WTC11 (cell line): ENCODE measurements at regions not wholly inside any gene's neighbourhood (a gene's known extent, or its start where the extent isn't known, plus 50 kb on each side); places are given as distances from the start of the nearest gene placed in this dataset.

Source experiments
- ATAC-seq: fragments of 200-7000 bp; cut with Tn5 transposase; 2 replicates; pipeline ENCODE4 v1.10.0; 2021; ENCODE audit warnings: mild to moderate bottlenecking, moderate library complexity
- CTCF ChIA-PET: fragments of 300-600 bp; sonication (Branson Sonifier 250); formaldehyde crosslinking; loops from one replicate; lab custom pipeline; 2021; ENCODE audit warnings: antibody characterized with exemption; lab: Charles Lee
- POLR2A ChIA-PET: fragments of 350-600 bp; sonication (Branson Sonifier 250); formaldehyde crosslinking; loops from one replicate; lab custom pipeline; 2021; ENCODE audit warnings: antibody characterized with exemption; lab: Charles Lee
- DNase-seq: peaks from one replicate; pipeline ENCODE4 v3.0.0; 2021; ENCODE audit warnings: low spot score
- H3K27ac Mint-ChIP-seq: 2 replicates; pipeline ENCODE4 v1.8.0; 2021; ENCODE audit warnings: mixed read lengths
- H3K27me3 Mint-ChIP-seq: 2 replicates; pipeline ENCODE4 v1.8.0; 2021; ENCODE audit warnings: low read depth, mild to moderate bottlenecking, moderate library complexity, mixed read lengths
- H3K36me3 Mint-ChIP-seq: 2 replicates; pipeline ENCODE4 v1.8.0; 2021; ENCODE audit warnings: mixed read lengths
- H3K4me1 Mint-ChIP-seq: 2 replicates; pipeline ENCODE4 v1.8.0; 2022; ENCODE audit warnings: mixed read lengths
- H3K4me3 Mint-ChIP-seq: 2 replicates; pipeline ENCODE4 v1.8.0; 2021; ENCODE audit warnings: mild to moderate bottlenecking, moderate library complexity, mixed read lengths
- H3K9me3 Mint-ChIP-seq: 2 replicates; pipeline ENCODE4 v1.8.0; 2021; ENCODE audit warnings: mixed read lengths
- CDX4 ChIP-seq: fragments of 250-450 bp; sonication (Bioruptor Pico); IDR thresholded peaks from 2 replicates; pipeline ENCODE4 v1.9.0; 2021; ENCODE audit warnings: moderate library complexity, mild to moderate bottlenecking, inconsistent platforms, borderline replicate concordance
- E2F4 ChIP-seq: sonication (generic); formaldehyde crosslinking; IDR thresholded peaks from 2 replicates; pipeline ENCODE4 v1.8.1; 2022; ENCODE audit warnings: low read depth, mild to moderate bottlenecking, moderate library complexity, missing genetic modification reagents, borderline replicate concordance
- EMX1 ChIP-seq: fragments of 250-450 bp; sonication (Bioruptor Pico); IDR thresholded peaks from 2 replicates; pipeline ENCODE4 v1.8.0; 2021; ENCODE audit warnings: mild to moderate bottlenecking
- GTF2I ChIP-seq: fragments of 250-450 bp; sonication (Bioruptor Pico); conservative IDR thresholded peaks from 2 replicates; pipeline ENCODE4 v1.4.0; 2021; ENCODE audit warnings: mild to moderate bottlenecking
- HMGA2 ChIP-seq: fragments of 250-450 bp; sonication (Bioruptor Pico); IDR thresholded peaks from 2 replicates; pipeline ENCODE4 v1.4.0; 2021; ENCODE audit warnings: mild to moderate bottlenecking, moderate library complexity
- JAZF1 ChIP-seq: fragments of 250-450 bp; sonication (Bioruptor Pico); IDR thresholded peaks from 2 replicates; pipeline ENCODE4 v1.9.0; 2021; ENCODE audit warnings: moderate library complexity, mild to moderate bottlenecking, inconsistent platforms
- JUN ChIP-seq: sonication (generic); formaldehyde crosslinking; IDR thresholded peaks from 2 replicates; pipeline ENCODE4 v1.8.0; 2023; ENCODE audit warnings: mild to moderate bottlenecking, missing genetic modification reagents
- MXD4 ChIP-seq: fragments of 250-450 bp; sonication (Bioruptor Pico); IDR thresholded peaks from 2 replicates; pipeline ENCODE4 v1.8.0; 2021; ENCODE audit warnings: mild to moderate bottlenecking, moderate library complexity, borderline replicate concordance
- NFYB ChIP-seq: sonication (generic); formaldehyde crosslinking; conservative IDR thresholded peaks from 2 replicates; pipeline ENCODE4 v1.8.0; 2022; ENCODE audit warnings: low read depth, missing genetic modification reagents
- NR2C2 ChIP-seq: sonication (generic); formaldehyde crosslinking; IDR thresholded peaks from 2 replicates; pipeline ENCODE4 v1.8.0; 2022; ENCODE audit warnings: mild to moderate bottlenecking, missing genetic modification reagents
- SMAD4 ChIP-seq: sonication (generic); formaldehyde crosslinking; IDR thresholded peaks from 2 replicates; pipeline ENCODE4 v1.8.0; 2022; ENCODE audit warnings: mild to moderate bottlenecking, missing genetic modification reagents
- SP1 ChIP-seq: sonication (generic); formaldehyde crosslinking; conservative IDR thresholded peaks from 2 replicates; pipeline ENCODE4 v1.8.1; 2022; ENCODE audit warnings: missing genetic modification reagents
- TCF7 ChIP-seq: sonication (generic); formaldehyde crosslinking; IDR thresholded peaks from 2 replicates; pipeline ENCODE4 v1.8.0; 2022; ENCODE audit warnings: mild to moderate bottlenecking, low read depth, missing genetic modification reagents, moderate library complexity
- TEAD4 ChIP-seq: sonication (generic); formaldehyde crosslinking; IDR thresholded peaks from 2 replicates; pipeline ENCODE4 v1.8.0; 2022; ENCODE audit warnings: mild to moderate bottlenecking, missing genetic modification reagents
- ZMAT4 ChIP-seq: fragments of 250-450 bp; sonication (Bioruptor Pico); IDR thresholded peaks from 2 replicates; pipeline ENCODE4 v1.9.0; 2021; ENCODE audit warnings: mild to moderate bottlenecking
- ZNF138 ChIP-seq: sonication (generic); formaldehyde crosslinking; conservative IDR thresholded peaks from 2 replicates; pipeline ENCODE4 v1.8.1; 2022; ENCODE audit warnings: mild to moderate bottlenecking, moderate library complexity, missing genetic modification reagents
- ZNF219 ChIP-seq: sonication (generic); formaldehyde crosslinking; IDR thresholded peaks from 2 replicates; pipeline ENCODE4 v1.8.0; 2023; ENCODE audit warnings: missing genetic modification reagents, mild to moderate bottlenecking, borderline replicate concordance
- ZNF317 ChIP-seq: sonication (generic); formaldehyde crosslinking; IDR thresholded peaks from 2 replicates; pipeline ENCODE4 v1.8.1; 2023; ENCODE audit warnings: low read depth, mild to moderate bottlenecking, moderate library complexity, missing genetic modification reagents, borderline replicate concordance
- ZSCAN18 ChIP-seq: fragments of 250-450 bp; sonication (Bioruptor Pico); IDR thresholded peaks from 2 replicates; pipeline ENCODE4 v2.1.2; 2022; ENCODE audit warnings: mild to moderate bottlenecking, moderate library complexity
- TF ChIP-seq, protein P1 (sequence below): sonication (generic); formaldehyde crosslinking; IDR thresholded peaks from 2 replicates; pipeline ENCODE4 v1.8.1; 2022; ENCODE audit warnings: mild to moderate bottlenecking, missing genetic modification reagents, moderate library complexity, borderline replicate concordance
- TF ChIP-seq, protein P2 (sequence below): sonication (generic); formaldehyde crosslinking; IDR thresholded peaks from 2 replicates; pipeline ENCODE4 v1.8.1; 2023; ENCODE audit warnings: mild to moderate bottlenecking, missing genetic modification reagents, moderate library complexity
- TF ChIP-seq, protein P3 (sequence below): sonication (generic); formaldehyde crosslinking; IDR thresholded peaks from 2 replicates; pipeline ENCODE4 v1.8.0; 2023; ENCODE audit warnings: missing genetic modification reagents, mild to moderate bottlenecking, borderline replicate concordance

- TF ChIP-seq SMAD4 (no peak), JUN (CRISPR knock-in tag) (no peak), MXD4 (CRISPR knock-in tag) (no peak), TEAD4 (CRISPR knock-in tag) (no peak), ZNF219 (CRISPR knock-in tag) (no peak), EMX1 (CRISPR knock-in tag) (no peak), E2F4 (CRISPR knock-in tag) (no peak)
These were observed 1073.0 kb downstream of the BRD1 start (continued) for GRCh38 chr22:48754611-48755058.

DNA sequence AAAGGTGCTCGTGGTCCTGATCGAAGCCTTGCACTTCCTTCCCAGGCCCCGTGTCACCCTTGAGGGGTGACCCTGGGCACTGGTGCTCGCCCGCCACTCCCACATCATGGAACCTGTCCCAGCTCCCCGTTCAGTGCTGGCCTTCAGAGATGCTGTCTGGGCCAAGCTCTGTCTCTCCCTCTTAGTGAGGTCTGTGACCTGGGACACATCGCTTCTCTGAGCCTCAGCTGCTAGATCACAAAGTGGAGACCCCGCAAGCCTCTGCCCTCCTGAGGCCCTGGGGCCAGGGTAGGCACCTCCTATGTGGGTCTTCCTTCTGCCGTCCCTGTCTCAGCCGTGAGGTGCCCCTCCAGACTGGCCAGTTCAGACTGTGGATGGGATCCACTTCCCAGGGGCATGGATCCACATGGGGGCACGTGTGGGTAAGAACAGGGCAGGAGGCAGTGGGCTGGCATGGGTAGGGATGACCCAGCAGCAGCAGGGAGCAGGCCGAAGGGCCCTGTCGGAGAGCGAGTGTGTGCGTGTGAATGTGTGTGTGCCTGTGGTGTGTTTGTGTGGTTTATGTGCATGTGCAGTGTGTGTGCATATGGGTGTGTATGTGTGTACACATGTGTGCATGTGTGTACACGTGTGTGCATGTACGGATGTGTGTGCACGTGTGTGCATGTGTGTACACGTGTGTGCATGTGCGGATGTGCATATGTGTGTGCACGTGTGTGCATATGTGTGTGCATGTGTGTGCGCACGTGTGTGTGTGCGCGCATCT is 1073.7 kb downstream of the BRD1 start:
- H3K27ac Mint-ChIP-seq, result no peak overlapping the region
- ChIA-PET CTCF (no interaction called here), POLR2A (no interaction called here)
- no peaks in the 10 kb centered on the region for H3K27me3 Mint-ChIP-seq
- DNase-seq (no peak), ATAC-seq (no peak)
- H3K4me3 Mint-ChIP-seq, result no peak overlapping the region
- no peaks in the 10 kb centered on the region; the same call in 1 of the 2 replicates for H3K4me1 Mint-ChIP-seq
- TF ChIP-seq GTF2I (CRISPR knock-in tag), result no peak
- TF ChIP-seq SP1, result no peak
- TF ChIP-seq NFYB (CRISPR knock-in tag), result no peak
- no peak for TF ChIP-seq SMAD4
- TF ChIP-seq, protein P1, sequence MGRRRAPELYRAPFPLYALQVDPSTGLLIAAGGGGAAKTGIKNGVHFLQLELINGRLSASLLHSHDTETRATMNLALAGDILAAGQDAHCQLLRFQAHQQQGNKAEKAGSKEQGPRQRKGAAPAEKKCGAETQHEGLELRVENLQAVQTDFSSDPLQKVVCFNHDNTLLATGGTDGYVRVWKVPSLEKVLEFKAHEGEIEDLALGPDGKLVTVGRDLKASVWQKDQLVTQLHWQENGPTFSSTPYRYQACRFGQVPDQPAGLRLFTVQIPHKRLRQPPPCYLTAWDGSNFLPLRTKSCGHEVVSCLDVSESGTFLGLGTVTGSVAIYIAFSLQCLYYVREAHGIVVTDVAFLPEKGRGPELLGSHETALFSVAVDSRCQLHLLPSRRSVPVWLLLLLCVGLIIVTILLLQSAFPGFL, result no peak
- no peak for TF ChIP-seq HMGA2 (CRISPR knock-in tag)
- TF ChIP-seq, protein P2, sequence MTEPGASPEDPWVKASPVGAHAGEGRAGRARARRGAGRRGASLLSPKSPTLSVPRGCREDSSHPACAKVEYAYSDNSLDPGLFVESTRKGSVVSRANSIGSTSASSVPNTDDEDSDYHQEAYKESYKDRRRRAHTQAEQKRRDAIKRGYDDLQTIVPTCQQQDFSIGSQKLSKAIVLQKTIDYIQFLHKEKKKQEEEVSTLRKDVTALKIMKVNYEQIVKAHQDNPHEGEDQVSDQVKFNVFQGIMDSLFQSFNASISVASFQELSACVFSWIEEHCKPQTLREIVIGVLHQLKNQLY (CRISPR knock-in tag), result no peak
- no peak for TF ChIP-seq ZMAT4 (CRISPR knock-in tag)
- TF ChIP-seq, protein P3, sequence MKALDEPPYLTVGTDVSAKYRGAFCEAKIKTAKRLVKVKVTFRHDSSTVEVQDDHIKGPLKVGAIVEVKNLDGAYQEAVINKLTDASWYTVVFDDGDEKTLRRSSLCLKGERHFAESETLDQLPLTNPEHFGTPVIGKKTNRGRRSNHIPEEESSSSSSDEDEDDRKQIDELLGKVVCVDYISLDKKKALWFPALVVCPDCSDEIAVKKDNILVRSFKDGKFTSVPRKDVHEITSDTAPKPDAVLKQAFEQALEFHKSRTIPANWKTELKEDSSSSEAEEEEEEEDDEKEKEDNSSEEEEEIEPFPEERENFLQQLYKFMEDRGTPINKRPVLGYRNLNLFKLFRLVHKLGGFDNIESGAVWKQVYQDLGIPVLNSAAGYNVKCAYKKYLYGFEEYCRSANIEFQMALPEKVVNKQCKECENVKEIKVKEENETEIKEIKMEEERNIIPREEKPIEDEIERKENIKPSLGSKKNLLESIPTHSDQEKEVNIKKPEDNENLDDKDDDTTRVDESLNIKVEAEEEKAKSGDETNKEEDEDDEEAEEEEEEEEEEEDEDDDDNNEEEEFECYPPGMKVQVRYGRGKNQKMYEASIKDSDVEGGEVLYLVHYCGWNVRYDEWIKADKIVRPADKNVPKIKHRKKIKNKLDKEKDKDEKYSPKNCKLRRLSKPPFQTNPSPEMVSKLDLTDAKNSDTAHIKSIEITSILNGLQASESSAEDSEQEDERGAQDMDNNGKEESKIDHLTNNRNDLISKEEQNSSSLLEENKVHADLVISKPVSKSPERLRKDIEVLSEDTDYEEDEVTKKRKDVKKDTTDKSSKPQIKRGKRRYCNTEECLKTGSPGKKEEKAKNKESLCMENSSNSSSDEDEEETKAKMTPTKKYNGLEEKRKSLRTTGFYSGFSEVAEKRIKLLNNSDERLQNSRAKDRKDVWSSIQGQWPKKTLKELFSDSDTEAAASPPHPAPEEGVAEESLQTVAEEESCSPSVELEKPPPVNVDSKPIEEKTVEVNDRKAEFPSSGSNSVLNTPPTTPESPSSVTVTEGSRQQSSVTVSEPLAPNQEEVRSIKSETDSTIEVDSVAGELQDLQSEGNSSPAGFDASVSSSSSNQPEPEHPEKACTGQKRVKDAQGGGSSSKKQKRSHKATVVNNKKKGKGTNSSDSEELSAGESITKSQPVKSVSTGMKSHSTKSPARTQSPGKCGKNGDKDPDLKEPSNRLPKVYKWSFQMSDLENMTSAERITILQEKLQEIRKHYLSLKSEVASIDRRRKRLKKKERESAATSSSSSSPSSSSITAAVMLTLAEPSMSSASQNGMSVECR, result no peak
- no peak for TF ChIP-seq E2F4 (CRISPR knock-in tag)
- no peak for TF ChIP-seq ZNF138 (CRISPR knock-in tag)
- TF ChIP-seq TEAD4 (CRISPR knock-in tag), result no peak
- TF ChIP-seq ZNF317, result no peak
- TF ChIP-seq ZSCAN18 (CRISPR knock-in tag), result no peak
- no peak for TF ChIP-seq NR2C2
- no peak for TF ChIP-seq CDX4
- no peak for TF ChIP-seq JAZF1 (CRISPR knock-in tag)
- no peak for TF ChIP-seq JUN (CRISPR knock-in tag)
- no peak for TF ChIP-seq TCF7 (CRISPR knock-in tag)
- H3K9me3 Mint-ChIP-seq, result no peaks in the 10 kb centered on the region
- H3K36me3 Mint-ChIP-seq, result no peaks in the 10 kb centered on the region
